ENCODE measurements at regions not wholly inside any gene's neighbourhood (a gene's known extent, or its start where the extent isn't known, plus 50 kb on each side); places are given as distances from the start of the nearest gene placed in this dataset.

GRCh38 chr9:88051138-88051537, 76.8 kb upstream of the CDK20 start:
- Mint-ChIP-seq H3K36me3 (ENCODE audit: low read depth) (no peaks in the 10 kb centered on the region), H3K27me3 (peaks cover 9% of the 10 kb centered on the region), H3K4me3 (no peak overlapping the region), H3K4me1 (no peaks in the 10 kb centered on the region), H3K27ac (no peak overlapping the region), H3K9me3 (no peaks in the 10 kb centered on the region)
- no peak for ATAC-seq (replicated peaks)

GRCh38 chr9:88049677-88050307, 75.5 kb upstream of the CDK20 start:
- no peak for ATAC-seq (replicated peaks)
- H3K4me3 Mint-ChIP-seq: peak overlapping the region; percentile 27
- H3K27ac Mint-ChIP-seq: peak overlapping the region; percentile 20
- no peaks in the 10 kb centered on the region for H3K4me1 Mint-ChIP-seq
- H3K27me3 Mint-ChIP-seq: peaks cover 5% of the 10 kb centered on the region
- H3K36me3 Mint-ChIP-seq (ENCODE audit: low read depth): no peaks in the 10 kb centered on the region
- no peaks in the 10 kb centered on the region for H3K9me3 Mint-ChIP-seq

GRCh38 chr9:88046542-88046941, 72.2 kb upstream of the CDK20 start:
- no peaks in the 10 kb centered on the region for H3K4me1 Mint-ChIP-seq
- H3K36me3 Mint-ChIP-seq (ENCODE audit: low read depth): no peaks in the 10 kb centered on the region
- no peak overlapping the region for H3K27ac Mint-ChIP-seq
- H3K27me3 Mint-ChIP-seq: peaks cover 20% of the 10 kb centered on the region
- H3K4me3 Mint-ChIP-seq: no peak overlapping the region
- peaks cover 8% of the 10 kb centered on the region for H3K9me3 Mint-ChIP-seq
- ATAC-seq (replicated peaks): no peak

DNA sequence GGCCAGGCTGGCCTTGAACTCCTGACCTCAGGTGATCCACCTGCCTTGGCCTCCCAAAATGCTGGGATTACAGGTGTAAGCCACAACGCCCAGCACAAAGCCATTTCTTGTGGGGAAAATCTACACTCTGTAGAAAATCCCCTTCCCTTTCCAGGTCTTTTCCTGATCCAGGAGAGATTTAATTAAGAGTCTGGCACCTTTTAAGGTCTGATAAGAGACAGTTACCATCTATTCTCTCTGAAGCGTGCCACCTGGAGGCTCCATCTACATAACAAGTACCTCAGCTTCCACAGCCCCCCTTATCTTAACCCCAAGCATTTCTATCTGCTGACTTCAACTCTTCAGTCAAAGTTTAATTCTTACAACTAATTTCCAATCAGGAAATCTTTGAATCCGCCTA, 71.4 kb upstream of the CDK20 start:
- H3K36me3 Mint-ChIP-seq (ENCODE audit: low read depth): no peaks in the 10 kb centered on the region
- H3K27me3 Mint-ChIP-seq: peaks cover 24% of the 10 kb centered on the region
- ATAC-seq (replicated peaks): no peak
- no peak overlapping the region for H3K4me3 Mint-ChIP-seq
- H3K9me3 Mint-ChIP-seq: peaks cover 8% of the 10 kb centered on the region
- no peak overlapping the region for H3K27ac Mint-ChIP-seq
- H3K4me1 Mint-ChIP-seq: no peaks in the 10 kb centered on the region

GRCh38 chr9:88044200-88044599, 69.9 kb upstream of the CDK20 start:
- peaks cover 8% of the 10 kb centered on the region for H3K9me3 Mint-ChIP-seq
- ATAC-seq (replicated peaks): no peak
- no peak overlapping the region for H3K4me3 Mint-ChIP-seq
- peaks cover 24% of the 10 kb centered on the region for H3K27me3 Mint-ChIP-seq
- H3K36me3 Mint-ChIP-seq (ENCODE audit: low read depth): no peaks in the 10 kb centered on the region
- H3K27ac Mint-ChIP-seq: no peak overlapping the region
- H3K4me1 Mint-ChIP-seq: no peaks in the 10 kb centered on the region

DNA sequence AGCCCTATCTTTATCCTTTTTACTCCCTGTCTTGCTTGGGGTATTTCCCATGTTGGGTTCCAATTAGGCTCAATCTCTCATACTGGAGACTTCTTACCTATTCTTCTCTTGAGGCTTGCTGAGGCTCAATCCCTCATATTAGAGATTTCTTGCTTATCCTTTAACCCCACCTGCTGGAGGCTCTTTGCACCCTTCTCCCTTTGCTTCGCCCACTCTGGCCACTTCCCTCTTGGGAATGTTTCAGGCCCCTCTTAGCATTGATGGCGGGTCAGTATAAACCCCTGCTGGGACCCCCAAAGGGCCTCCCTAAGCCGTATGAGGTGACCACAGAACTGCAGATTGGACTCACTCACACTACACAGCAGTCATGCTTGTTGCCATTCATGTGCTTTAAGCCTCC, 69.3 kb upstream of the CDK20 start:
- Mint-ChIP-seq H3K27ac (no peak overlapping the region), H3K9me3 (peaks cover 12% of the 10 kb centered on the region), H3K4me1 (no peaks in the 10 kb centered on the region), H3K27me3 (peaks cover 24% of the 10 kb centered on the region), H3K4me3 (no peak overlapping the region), H3K36me3 (ENCODE audit: low read depth) (no peaks in the 10 kb centered on the region)
- no peak for ATAC-seq (replicated peaks)

GRCh38 chr9:88041447-88041846, 67.1 kb upstream of the CDK20 start:
- no peak for ATAC-seq (replicated peaks)
- no peak overlapping the region for H3K27ac Mint-ChIP-seq
- H3K4me3 Mint-ChIP-seq: no peak overlapping the region
- no peaks in the 10 kb centered on the region for H3K4me1 Mint-ChIP-seq
- peaks cover 21% of the 10 kb centered on the region for H3K9me3 Mint-ChIP-seq
- H3K36me3 Mint-ChIP-seq (ENCODE audit: low read depth): no peaks in the 10 kb centered on the region
- peaks cover 19% of the 10 kb centered on the region for H3K27me3 Mint-ChIP-seq

- Mint-ChIP-seq H3K36me3 (ENCODE audit: low read depth) (no peaks in the 10 kb centered on the region), H3K27me3 (peaks cover 20% of the 10 kb centered on the region), H3K9me3 (peaks cover 13% of the 10 kb centered on the region), H3K4me3 (no peak overlapping the region), H3K4me1 (no peaks in the 10 kb centered on the region), H3K27ac (no peak overlapping the region)
- no peak for ATAC-seq (replicated peaks)
These were observed 63.0 kb upstream of the CDK20 start for GRCh38 chr9:88037285-88037845.

DNA sequence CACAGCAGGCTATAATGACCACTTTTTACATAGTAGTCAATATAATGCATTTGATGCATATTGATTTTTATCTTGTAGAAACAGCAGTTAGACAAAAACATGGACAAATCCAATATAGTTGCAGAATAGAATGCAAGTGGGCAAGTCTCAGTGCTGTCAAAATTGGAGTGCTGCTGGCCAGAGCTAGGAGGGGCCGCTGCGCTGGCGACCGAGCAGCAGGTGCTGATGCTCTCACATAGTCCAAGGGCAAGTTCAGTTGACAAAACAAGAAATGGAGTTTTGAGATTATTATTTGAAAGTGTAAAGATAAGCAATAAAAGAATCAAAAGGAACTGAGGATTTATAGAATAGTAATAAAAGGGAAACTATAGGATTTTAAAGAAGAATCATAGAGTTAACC, 60.6 kb upstream of the CDK20 start:
- no peak overlapping the region for H3K4me3 Mint-ChIP-seq
- H3K27me3 Mint-ChIP-seq: peaks cover 20% of the 10 kb centered on the region
- H3K36me3 Mint-ChIP-seq (ENCODE audit: low read depth): no peaks in the 10 kb centered on the region
- ATAC-seq (replicated peaks): no peak
- no peak overlapping the region for H3K27ac Mint-ChIP-seq
- no peaks in the 10 kb centered on the region for H3K4me1 Mint-ChIP-seq
- H3K9me3 Mint-ChIP-seq: peaks cover 13% of the 10 kb centered on the region

GRCh38 chr9:88033359-88033702, 59.0 kb upstream of the CDK20 start:
- Mint-ChIP-seq H3K9me3 (peaks cover 7% of the 10 kb centered on the region), H3K36me3 (ENCODE audit: low read depth) (no peaks in the 10 kb centered on the region), H3K4me1 (no peaks in the 10 kb centered on the region), H3K27ac (no peak overlapping the region), H3K27me3 (peaks cover 20% of the 10 kb centered on the region), H3K4me3 (no peak overlapping the region)
- ATAC-seq (replicated peaks): no peak

GRCh38 chr9:88028338-88028737, 54.0 kb upstream of the CDK20 start:
- Mint-ChIP-seq H3K27ac (no peak overlapping the region), H3K27me3 (peaks cover 12% of the 10 kb centered on the region), H3K36me3 (ENCODE audit: low read depth) (no peaks in the 10 kb centered on the region), H3K9me3 (no peaks in the 10 kb centered on the region), H3K4me1 (no peaks in the 10 kb centered on the region), H3K4me3 (no peak overlapping the region)
- ATAC-seq (replicated peaks): no peak

DNA sequence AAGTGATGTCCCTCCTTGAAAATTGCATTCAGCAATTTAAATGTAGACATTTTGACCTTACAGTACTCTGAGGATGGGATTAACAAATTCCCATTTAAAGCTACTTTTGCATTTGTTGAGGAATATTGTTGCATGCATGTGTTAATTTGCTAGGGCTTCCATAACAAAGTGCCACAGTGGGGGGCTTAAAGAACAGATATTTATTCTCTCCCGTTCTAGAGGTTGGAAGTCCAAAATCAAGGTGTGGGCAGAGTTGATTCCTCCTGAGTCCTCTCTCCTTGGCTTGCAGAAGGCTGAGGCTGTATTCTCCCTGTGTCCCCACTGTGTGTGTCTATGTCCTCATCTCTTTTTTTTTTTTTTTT, 51.8 kb upstream of the CDK20 start:
- Mint-ChIP-seq H3K4me1 (no peaks in the 10 kb centered on the region), H3K27me3 (peaks cover 3% of the 10 kb centered on the region), H3K36me3 (ENCODE audit: low read depth) (no peaks in the 10 kb centered on the region), H3K27ac (no peak overlapping the region), H3K9me3 (no peaks in the 10 kb centered on the region), H3K4me3 (no peak overlapping the region)
- no peak for ATAC-seq (replicated peaks)

DNA sequence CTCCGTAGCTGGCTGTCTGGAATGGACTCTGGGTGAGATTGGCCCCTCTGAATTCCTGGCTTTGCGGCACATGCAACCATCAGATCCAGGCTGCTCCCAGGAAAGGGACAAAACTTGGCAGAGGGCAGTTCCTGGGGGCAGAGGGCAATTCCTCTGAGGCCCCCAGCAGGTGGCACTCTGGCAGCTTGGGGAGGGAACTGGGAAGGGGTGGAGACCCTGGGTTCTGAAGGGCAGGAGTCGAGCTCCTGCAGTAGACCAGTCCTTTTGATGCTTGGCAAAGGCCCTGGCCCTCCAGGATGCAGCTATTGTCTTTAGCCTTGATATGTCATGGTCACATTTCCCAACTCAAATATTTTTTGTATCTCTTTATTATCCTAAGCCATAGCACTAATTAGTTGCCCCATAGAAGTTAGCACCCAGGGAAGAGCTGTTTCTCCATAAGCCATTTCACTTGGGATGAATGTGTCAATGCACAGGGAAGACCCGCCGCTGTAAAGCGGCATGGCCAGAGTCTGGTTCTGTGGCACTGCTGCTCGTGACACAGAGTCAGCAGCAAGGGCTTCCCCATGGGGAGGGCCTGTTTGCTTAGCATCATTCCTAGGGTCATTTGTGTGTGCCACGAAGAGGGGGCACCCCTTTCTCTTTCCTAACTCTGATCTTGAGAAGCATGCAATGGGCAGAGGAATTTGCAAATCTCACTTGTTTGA, 51.2 kb upstream of the CDK20 start:
- Mint-ChIP-seq H3K4me3 (no peak overlapping the region), H3K27me3 (peaks cover 3% of the 10 kb centered on the region), H3K4me1 (no peaks in the 10 kb centered on the region), H3K9me3 (no peaks in the 10 kb centered on the region), H3K27ac (no peak overlapping the region), H3K36me3 (ENCODE audit: low read depth) (no peaks in the 10 kb centered on the region)
- no peak for ATAC-seq (replicated peaks)

- H3K4me1 Mint-ChIP-seq: no peaks in the 10 kb centered on the region
- no peaks in the 10 kb centered on the region for H3K9me3 Mint-ChIP-seq
- no peak overlapping the region for H3K27ac Mint-ChIP-seq
- H3K27me3 Mint-ChIP-seq: no peaks in the 10 kb centered on the region
- H3K4me3 Mint-ChIP-seq: no peak overlapping the region
- no peaks in the 10 kb centered on the region for H3K36me3 Mint-ChIP-seq (ENCODE audit: low read depth)
- no peak for ATAC-seq (replicated peaks)
These were observed 50.6 kb upstream of the CDK20 start for GRCh38 chr9:88024896-88025295.

Measured in activated T-helper 17 cell treated with anti-CD3 and anti-CD28 coated beads, Interleukin-2, amount 50 U/mL, for 72 hours (primary cell).